H9 (cell line): ENCODE measurements at regions not wholly inside any gene's neighbourhood (a gene's known extent, or its start where the extent isn't known, plus 50 kb on each side); places are given as distances from the start of the nearest gene placed in this dataset.

Source experiments
- DNase-seq: peaks from one replicate; pipeline ENCODE4 v3.0.0-alpha.2; 2017
- H2AFZ ChIP-seq: one replicate; pipeline ENCODE4 v1.6.1; 2013; ENCODE audit warnings: mild to moderate bottlenecking, low read length, control low read depth, moderate library complexity
- H2AK5ac ChIP-seq: 2 replicates; pipeline ENCODE4 v1.6.1; 2013; ENCODE audit warnings: low read length, control low read depth, mixed read lengths; ENCODE audit not compliant: insufficient read length
- H2BK120ac ChIP-seq: one replicate; pipeline ENCODE4 v1.6.1; 2013; ENCODE audit warnings: low read depth, mild to moderate bottlenecking, low read length, control low read depth, inconsistent platforms; ENCODE audit not compliant: poor library complexity, severe bottlenecking
- H2BK12ac ChIP-seq: 2 replicates; pipeline ENCODE4 v1.6.1; 2013; ENCODE audit warnings: low read length, control low read depth, mixed read lengths, low read depth; ENCODE audit not compliant: insufficient read length
- H2BK15ac ChIP-seq: 2 replicates; pipeline ENCODE4 v1.6.1; 2013; ENCODE audit warnings: low read depth, low read length, control low read depth
- H2BK20ac ChIP-seq: one replicate; pipeline ENCODE4 v1.6.1; 2013; ENCODE audit warnings: low read depth, mild to moderate bottlenecking, low read length, control low read depth, inconsistent platforms; ENCODE audit not compliant: poor library complexity, severe bottlenecking
- H2BK5ac ChIP-seq: 2 replicates; pipeline ENCODE4 v1.6.1; 2013; ENCODE audit warnings: low read length, control low read depth, mixed read lengths; ENCODE audit not compliant: insufficient read length
- H3K14ac ChIP-seq: 2 replicates; pipeline ENCODE4 v1.6.1; 2013; ENCODE audit warnings: low read length, control low read depth; ENCODE audit not compliant: insufficient read depth
- H3K18ac ChIP-seq: 2 replicates; pipeline ENCODE4 v1.6.1; 2013; ENCODE audit warnings: low read depth, mild to moderate bottlenecking, mixed read lengths, low read length, control low read depth; ENCODE audit not compliant: insufficient read length
- H3K23ac ChIP-seq: 2 replicates; pipeline ENCODE4 v1.6.1; 2013; ENCODE audit warnings: low read length, control low read depth, mixed read lengths, low read depth; ENCODE audit not compliant: insufficient read length
- H3K23me2 ChIP-seq: 2 replicates; pipeline ENCODE4 v1.6.1; 2013; ENCODE audit warnings: low read depth, mild to moderate bottlenecking, mixed read lengths, low read length, control low read depth; ENCODE audit not compliant: insufficient read length, poor library complexity, severe bottlenecking
- H3K27ac ChIP-seq: 2 replicates; pipeline ENCODE4 v1.5.1; 2013; ENCODE audit warnings: low read length, control low read depth, mixed read lengths, low read depth; ENCODE audit not compliant: insufficient read length
- H3K27me3 ChIP-seq: 2 replicates; pipeline ENCODE4 v1.6.1; 2013; ENCODE audit warnings: low read length, control low read depth, inconsistent platforms; ENCODE audit not compliant: insufficient read depth
- H3K4ac ChIP-seq: 2 replicates; pipeline ENCODE4 v1.6.1; 2013; ENCODE audit warnings: low read depth, mild to moderate bottlenecking, control low read depth, inconsistent platforms, low read length, moderate library complexity
- H3K4me1 ChIP-seq: 2 replicates; pipeline ENCODE4 v1.6.1; 2013; ENCODE audit warnings: low read length, control low read depth, inconsistent platforms; ENCODE audit not compliant: insufficient read depth
- H3K4me2 ChIP-seq: 2 replicates; pipeline ENCODE4 v1.6.1; 2013; ENCODE audit warnings: low read length, control low read depth, mixed read lengths; ENCODE audit not compliant: insufficient read length, insufficient read depth
- H3K56ac ChIP-seq: 2 replicates; pipeline ENCODE4 v1.6.1; 2013; ENCODE audit warnings: low read depth, mild to moderate bottlenecking, mixed read lengths, low read length, control low read depth; ENCODE audit not compliant: insufficient read length
- H3K79me1 ChIP-seq: 2 replicates; pipeline ENCODE4 v1.6.1; 2013; ENCODE audit warnings: low read depth, mild to moderate bottlenecking, moderate library complexity, low read length, control low read depth, inconsistent platforms; ENCODE audit not compliant: insufficient read depth, poor library complexity, severe bottlenecking
- H3K79me2 ChIP-seq: 2 replicates; pipeline ENCODE4 v1.6.1; 2013; ENCODE audit warnings: low read length, control low read depth, inconsistent platforms; ENCODE audit not compliant: insufficient read depth
- H3K9ac ChIP-seq: 2 replicates; pipeline ENCODE4 v1.6.1; 2013; ENCODE audit warnings: low read length, control low read depth, mixed read lengths; ENCODE audit not compliant: insufficient read length; ENCODE audit errors: extremely low read depth
- H3K9me3 ChIP-seq: one replicate; pipeline ENCODE4 v1.6.1; 2013; ENCODE audit warnings: low read depth, low read length, inconsistent platforms; ENCODE audit not compliant: control insufficient read depth
- H3T11ph ChIP-seq: one replicate; pipeline ENCODE4 v1.6.1; 2013; ENCODE audit warnings: mild to moderate bottlenecking, low read length, control low read depth, inconsistent platforms
- H4K20me1 ChIP-seq: one replicate; pipeline ENCODE4 v1.6.1; 2013; ENCODE audit not compliant: control insufficient read depth, insufficient read length, insufficient read depth
- H4K5ac ChIP-seq: 2 replicates; pipeline ENCODE4 v1.6.1; 2013; ENCODE audit warnings: low read depth, mild to moderate bottlenecking, mixed read lengths, low read length, control low read depth; ENCODE audit not compliant: insufficient read length
- H4K8ac ChIP-seq: replicated peaks from 2 replicates; pipeline ENCODE4 v1.6.1; 2013; ENCODE audit warnings: low read length, control low read depth, mixed read lengths, low read depth; ENCODE audit not compliant: insufficient read length
- H4K91ac ChIP-seq: 2 replicates; pipeline ENCODE4 v1.6.1; 2013; ENCODE audit warnings: low read depth, mild to moderate bottlenecking, moderate library complexity, mixed read lengths, low read length, control low read depth; ENCODE audit not compliant: insufficient read length
- H3K27ac Mint-ChIP-seq, 3 experiments: 2 replicates in 2 of 3; 3 replicates in 1 of 3; pipeline ENCODE4 v1.8.0; 2020 to 2021; ENCODE audit warnings: mixed read lengths in 3 of 3, mild to moderate bottlenecking in 1 of 3, moderate library complexity in 1 of 3
- H3K27me3 Mint-ChIP-seq: 2 replicates; pipeline ENCODE4 v1.8.0; 2021; ENCODE audit warnings: low read depth, mild to moderate bottlenecking, moderate library complexity, mixed read lengths
- H3K36me3 Mint-ChIP-seq, 3 experiments: 2 replicates in 2 of 3; 3 replicates in 1 of 3; pipeline ENCODE4 v1.8.0; 2020 to 2021; ENCODE audit warnings: low read depth in 3 of 3, mixed read lengths in 3 of 3; ENCODE audit not compliant: insufficient read depth in 1 of 3
- H3K4me1 Mint-ChIP-seq, 2 experiments: 2 replicates each; pipeline ENCODE4 v1.8.0; 2020; ENCODE audit warnings: mixed read lengths in 2 of 2
- H3K4me3 Mint-ChIP-seq, 2 experiments: 2 replicates in 1 of 2; 3 replicates in 1 of 2; pipeline ENCODE4 v1.8.0; 2020 to 2021; ENCODE audit warnings: mild to moderate bottlenecking in 2 of 2, mixed read lengths in 2 of 2, moderate library complexity in 1 of 2
- H3K9me3 Mint-ChIP-seq, 2 experiments: 2 replicates in 1 of 2; 3 replicates in 1 of 2; pipeline ENCODE4 v1.8.0; 2020; ENCODE audit warnings: mild to moderate bottlenecking in 2 of 2, mixed read lengths in 2 of 2, moderate library complexity in 1 of 2
- WGBS: extraction: QIAGEN DNeasy Blood & Tissue Kit; methylation state at CpG from one replicate; pipeline ENCODE4 v1.1.7; 2013; ENCODE audit warnings: missing lambda C conversion rate, low lambda C conversion rate, mixed read lengths; ENCODE audit not compliant: insufficient read length; ENCODE audit errors: extremely low coverage; 5-methylcytosine and 5-hydroxymethylcytosine counted together
- TF ChIP-seq, protein P1 (sequence below): fragments of 200-600 bp; sonication (generic); conservative IDR thresholded peaks from 3 replicates; pipeline ENCODE4 v1.8.0; 2021; ENCODE audit warnings: antibody characterized with exemption, mild to moderate bottlenecking

DNA sequence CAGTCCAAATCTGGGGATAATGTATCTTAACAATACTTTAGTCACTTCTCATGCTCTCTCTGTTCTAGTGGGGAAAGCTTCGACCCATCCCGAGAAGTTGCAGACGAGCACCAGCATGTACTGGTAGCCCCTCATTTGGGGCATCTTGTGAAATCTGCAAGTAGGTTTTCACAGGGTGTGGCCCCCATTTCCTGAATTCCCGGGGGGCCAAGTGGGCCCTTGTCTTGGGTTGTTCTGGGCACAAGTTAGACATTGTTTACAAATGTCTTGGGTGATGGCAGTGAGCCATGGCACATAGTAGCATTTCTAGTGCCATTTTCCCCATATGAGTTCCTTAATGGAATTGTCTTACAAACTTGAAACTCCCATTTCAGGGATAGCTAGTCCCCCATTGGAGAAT lies 216.7 kb upstream of the KCND2 start:
- no peak overlapping the region for H2AFZ ChIP-seq
- H3K4me3 Mint-ChIP-seq, result no peak overlapping the region
- no peaks in the 10 kb centered on the region for H3K79me1 ChIP-seq

More for the DNA sequence above, 216.7 kb upstream of the KCND2 start:
- H2BK5ac ChIP-seq, result no peak overlapping the region
- no peak for DNase-seq
- H3K27ac ChIP-seq, result no peak overlapping the region
- no peaks in the 10 kb centered on the region for H3K9me3 ChIP-seq
- no peak overlapping the region for H3K27ac Mint-ChIP-seq
- no peak overlapping the region for H2AK5ac ChIP-seq
- H3K27me3 Mint-ChIP-seq, result no peaks in the 10 kb centered on the region
- H2BK12ac ChIP-seq, result no peak overlapping the region
- no CpG with 5 or more reads among the region's 4 CpGs for WGBS
- no peaks in the 10 kb centered on the region for H4K20me1 ChIP-seq
- no peak overlapping the region for H3K18ac ChIP-seq
- no peak overlapping the region for H4K91ac ChIP-seq
- no peak overlapping the region for H4K8ac ChIP-seq
- H3K4me1 ChIP-seq, result no peaks in the 10 kb centered on the region
- no peak overlapping the region for H4K5ac ChIP-seq
- H3K27me3 ChIP-seq, result no peaks in the 10 kb centered on the region
- H3K36me3 Mint-ChIP-seq, result no peaks in the 10 kb centered on the region
- TF ChIP-seq, protein P1, sequence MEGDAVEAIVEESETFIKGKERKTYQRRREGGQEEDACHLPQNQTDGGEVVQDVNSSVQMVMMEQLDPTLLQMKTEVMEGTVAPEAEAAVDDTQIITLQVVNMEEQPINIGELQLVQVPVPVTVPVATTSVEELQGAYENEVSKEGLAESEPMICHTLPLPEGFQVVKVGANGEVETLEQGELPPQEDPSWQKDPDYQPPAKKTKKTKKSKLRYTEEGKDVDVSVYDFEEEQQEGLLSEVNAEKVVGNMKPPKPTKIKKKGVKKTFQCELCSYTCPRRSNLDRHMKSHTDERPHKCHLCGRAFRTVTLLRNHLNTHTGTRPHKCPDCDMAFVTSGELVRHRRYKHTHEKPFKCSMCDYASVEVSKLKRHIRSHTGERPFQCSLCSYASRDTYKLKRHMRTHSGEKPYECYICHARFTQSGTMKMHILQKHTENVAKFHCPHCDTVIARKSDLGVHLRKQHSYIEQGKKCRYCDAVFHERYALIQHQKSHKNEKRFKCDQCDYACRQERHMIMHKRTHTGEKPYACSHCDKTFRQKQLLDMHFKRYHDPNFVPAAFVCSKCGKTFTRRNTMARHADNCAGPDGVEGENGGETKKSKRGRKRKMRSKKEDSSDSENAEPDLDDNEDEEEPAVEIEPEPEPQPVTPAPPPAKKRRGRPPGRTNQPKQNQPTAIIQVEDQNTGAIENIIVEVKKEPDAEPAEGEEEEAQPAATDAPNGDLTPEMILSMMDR, result no peak
- H3K79me2 ChIP-seq, result no peaks in the 10 kb centered on the region
- H3K4ac ChIP-seq, result no peak overlapping the region
- no peak overlapping the region for H3K56ac ChIP-seq
- no peak overlapping the region for H2BK15ac ChIP-seq
- no peaks in the 10 kb centered on the region for H3K23me2 ChIP-seq
- no peak overlapping the region for H2BK120ac ChIP-seq
- H3T11ph ChIP-seq, result no peak overlapping the region
- H3K14ac ChIP-seq, result no peak overlapping the region
- no peak overlapping the region for H3K9ac ChIP-seq
- H3K4me2 ChIP-seq, result no peak overlapping the region
- H3K9me3 Mint-ChIP-seq, result no peaks in the 10 kb centered on the region
- no peak overlapping the region for H2BK20ac ChIP-seq
- H3K4me1 Mint-ChIP-seq, result peaks cover 0 to 3% of the 10 kb centered on the region in 2 experiments; a peak in 3 of 4 replicates
- no peak overlapping the region for H3K23ac ChIP-seq
